ENCODE measurements at regions not wholly inside any gene's neighbourhood (a gene's known extent, or its start where the extent isn't known, plus 50 kb on each side); places are given as distances from the start of the nearest gene placed in this dataset.

DNA sequence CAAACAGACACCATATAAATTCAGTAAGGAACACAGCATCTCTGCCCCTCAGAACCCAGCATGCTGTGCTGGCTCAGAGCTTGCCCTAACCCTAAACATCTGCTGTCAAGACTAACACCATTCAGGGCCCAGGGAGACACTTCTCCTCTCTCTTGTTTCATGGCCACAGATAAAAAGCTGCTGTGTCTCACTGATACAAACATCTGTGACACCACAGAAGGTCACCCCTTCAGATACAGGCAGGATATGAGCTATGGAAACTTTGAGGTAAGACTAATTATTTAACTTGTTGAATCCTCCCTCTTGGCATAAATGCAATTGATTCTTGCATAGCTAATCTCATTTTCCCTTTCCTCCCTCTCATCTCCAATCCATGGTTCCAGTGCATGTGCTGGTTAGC lies 61.6 kb upstream of the GPR12 start:
- DNase-seq: no peak

DNA sequence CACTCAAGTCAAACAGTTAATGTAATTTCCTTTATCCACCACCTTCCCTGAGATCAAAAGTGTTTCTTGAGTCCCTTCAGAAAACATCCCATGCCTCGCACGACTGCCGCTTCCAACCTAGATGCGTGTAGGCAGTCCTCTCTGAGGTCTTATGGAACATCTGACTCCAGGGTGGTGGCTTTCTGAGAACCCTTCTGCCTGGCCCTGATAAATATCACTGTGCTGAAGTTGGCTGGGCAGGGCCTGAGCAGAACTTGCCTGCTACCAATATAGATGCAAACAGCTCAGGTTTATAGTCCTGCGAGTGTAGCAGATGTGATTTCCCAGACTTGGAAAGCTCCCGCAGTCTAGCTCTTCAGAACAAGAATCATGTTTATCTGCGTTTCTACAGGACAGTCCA lies 61.1 kb upstream of the GPR12 start:
- no peak for DNase-seq

DNA sequence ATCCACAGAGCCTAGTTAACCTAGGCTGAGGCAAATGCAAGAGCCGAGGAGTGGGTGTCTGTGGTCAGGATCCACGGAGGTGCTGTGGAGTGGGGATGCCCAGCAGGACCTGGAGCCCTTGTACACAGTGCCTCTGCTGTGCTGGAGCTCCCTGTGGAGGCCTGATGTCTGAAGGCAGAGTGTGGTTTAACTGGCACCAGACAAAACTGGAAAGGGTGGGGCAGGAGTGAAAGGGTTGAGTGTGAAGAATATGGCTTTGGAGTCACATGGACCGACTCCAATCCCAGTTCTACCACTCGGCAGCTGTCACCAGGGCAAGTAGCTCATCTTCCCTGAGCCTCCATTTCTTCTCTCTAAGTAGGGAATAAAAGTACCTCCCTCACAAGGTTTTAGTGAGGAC lies 60.3 kb upstream of the GPR12 start:
- DNase-seq: no peak

DNA sequence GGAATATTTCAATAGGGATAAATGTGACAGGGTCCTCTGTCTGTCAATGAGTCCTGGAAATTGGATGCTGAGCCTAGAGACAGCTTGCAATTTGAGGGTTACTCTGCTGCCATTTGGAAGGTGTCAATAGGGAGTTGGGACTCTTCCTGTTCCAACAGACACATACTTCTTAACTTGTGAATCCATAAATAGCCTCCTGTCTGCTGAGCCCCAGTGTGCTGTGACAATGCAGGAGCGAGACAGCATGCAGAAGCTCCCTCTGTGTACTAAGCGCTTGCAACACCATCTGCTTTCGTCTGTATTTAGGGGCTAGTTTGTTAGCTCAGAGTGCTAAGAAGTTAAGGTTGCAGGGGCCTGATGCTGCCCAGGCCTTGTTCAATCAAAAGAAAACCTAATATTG lies 58.5 kb upstream of the GPR12 start:
- no peak for DNase-seq

DNA sequence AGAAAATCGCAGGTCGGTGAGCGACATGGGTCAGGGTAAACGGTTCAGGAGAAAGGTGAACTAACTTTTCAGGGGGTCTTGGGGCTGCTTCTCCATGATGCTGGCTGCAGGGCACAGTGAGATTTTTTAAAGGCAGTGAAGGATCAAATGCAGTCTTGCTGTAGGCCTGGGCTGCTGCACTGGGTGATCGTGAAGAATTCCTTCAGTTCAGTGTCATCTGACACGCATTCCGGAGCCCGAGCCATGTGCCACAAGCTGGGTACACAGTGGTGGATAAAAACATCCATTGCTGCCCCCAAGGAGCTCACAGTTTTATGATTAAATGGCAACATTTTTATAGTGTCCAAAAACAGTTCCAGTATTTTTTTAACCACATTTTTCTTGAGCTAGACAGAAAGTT lies 56.3 kb upstream of the GPR12 start:
- DNase-seq: no peak

DNA sequence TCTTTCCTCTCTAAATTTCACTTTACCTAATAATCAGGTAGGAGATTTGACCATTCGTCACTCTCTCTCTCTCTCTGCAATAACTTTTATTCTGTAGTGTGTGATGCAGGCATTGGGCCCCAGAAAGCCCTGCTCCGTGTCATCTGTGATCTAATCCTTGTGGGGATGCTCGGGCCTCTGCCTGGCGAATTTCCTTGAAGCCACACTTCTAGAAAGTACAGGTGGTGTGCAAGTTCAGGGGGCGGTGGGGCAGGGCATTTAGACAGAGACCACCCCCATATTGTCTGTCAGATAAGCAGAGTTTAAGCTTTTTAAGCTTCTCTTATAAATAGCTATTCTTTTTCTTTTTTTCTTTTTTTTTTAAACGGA lies 53.4 kb upstream of the GPR12 start:
- DNase-seq: no peak

DNA sequence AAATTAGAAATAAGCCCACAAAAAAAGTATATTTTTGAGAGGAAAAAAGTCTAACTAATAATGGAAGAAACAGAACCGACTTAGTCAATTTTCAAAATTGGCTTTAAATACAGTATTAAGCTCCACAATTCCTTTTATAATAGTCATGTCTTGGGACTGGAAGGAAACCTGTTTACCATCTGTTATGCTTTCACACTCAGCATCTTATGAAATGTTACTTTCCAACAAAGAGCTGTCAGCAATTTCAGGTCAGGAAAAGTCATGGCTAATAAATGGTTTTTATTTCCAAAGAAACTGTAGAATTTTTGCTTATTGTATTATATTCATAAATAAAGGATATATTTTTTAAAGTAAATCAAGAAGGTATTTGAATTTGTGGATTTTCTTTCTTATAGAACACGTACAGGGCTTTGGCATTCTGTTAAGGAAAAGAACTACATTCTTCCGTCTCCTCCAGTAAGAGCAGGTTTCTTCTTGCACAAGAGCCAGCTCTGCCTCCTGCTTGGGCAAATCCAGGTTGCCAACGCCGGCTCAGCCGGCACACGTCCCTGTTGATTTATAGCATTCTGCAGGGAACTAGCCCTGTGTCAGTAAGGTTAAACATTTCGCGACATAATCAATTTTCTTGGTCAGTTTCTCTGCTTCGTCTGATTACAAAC lies 52.9 kb upstream of the GPR12 start:
- DNase-seq: no peak

DNA sequence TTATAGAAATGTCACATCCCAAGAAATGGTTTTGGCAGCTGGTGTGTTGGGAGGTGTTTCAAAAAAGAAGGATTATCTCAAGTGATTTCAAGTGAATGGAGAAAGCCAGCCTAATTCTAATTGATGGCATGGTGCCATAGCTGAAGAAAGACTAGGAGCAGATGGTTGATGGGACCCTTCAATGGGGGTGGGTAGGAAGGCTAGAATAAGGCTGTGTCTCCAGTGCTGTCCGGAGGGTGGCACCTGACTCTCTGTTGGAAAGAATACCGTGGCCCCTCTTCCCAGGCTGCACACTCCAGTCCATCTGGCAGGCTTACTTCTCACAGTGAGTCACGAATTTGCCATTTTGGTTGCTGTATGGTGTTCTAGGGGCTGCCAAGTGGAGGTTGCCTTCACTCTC lies 51.0 kb upstream of the GPR12 start:
- peak; percentile 73 for DNase-seq

Measured in NCI-H1092 treated with DMSO at 0.1 percent for 48 hours (cell line).